Suprapubic skin (tissue), 4 donors: ENCODE measurements at regions not wholly inside any gene's neighbourhood (a gene's known extent, or its start where the extent isn't known, plus 50 kb on each side); places are given as distances from the start of the nearest gene placed in this dataset.

Experiments
- EP300 ChIP-seq: sonication (generic); formaldehyde crosslinking; IDR thresholded peaks from one replicate; pipeline ENCODE4 v1.6.1; 2017; ENCODE audit warnings: antibody characterized with exemption
- POLR2A ChIP-seq, 2 donors: fragments of 450-650 bp; IDR thresholded peaks; one replicate each; pipeline ENCODE4 v1.6.1; 2017; ENCODE audit warnings: antibody characterized with exemption in 2 of 2, mild to moderate bottlenecking in 2 of 2, moderate library complexity in 2 of 2
- POLR2AphosphoS5 ChIP-seq, 3 donors: sonication (generic); formaldehyde crosslinking; IDR thresholded peaks; one replicate each; pipeline ENCODE4 v1.6.1; 2017; ENCODE audit warnings: antibody characterized with exemption in 3 of 3
- TF ChIP-seq, protein P1 (sequence below), 2 donors: fragments of 200-600 bp in 1 of 2; fragments of 450-650 bp in 1 of 2; sonication (generic) in 1 of 2; IDR thresholded peaks; one replicate each; pipeline ENCODE4 v1.5.1; 2016 to 2019; ENCODE audit warnings: antibody characterized with exemption in 2 of 2, mild to moderate bottlenecking in 1 of 2, moderate library complexity in 1 of 2

DNA sequence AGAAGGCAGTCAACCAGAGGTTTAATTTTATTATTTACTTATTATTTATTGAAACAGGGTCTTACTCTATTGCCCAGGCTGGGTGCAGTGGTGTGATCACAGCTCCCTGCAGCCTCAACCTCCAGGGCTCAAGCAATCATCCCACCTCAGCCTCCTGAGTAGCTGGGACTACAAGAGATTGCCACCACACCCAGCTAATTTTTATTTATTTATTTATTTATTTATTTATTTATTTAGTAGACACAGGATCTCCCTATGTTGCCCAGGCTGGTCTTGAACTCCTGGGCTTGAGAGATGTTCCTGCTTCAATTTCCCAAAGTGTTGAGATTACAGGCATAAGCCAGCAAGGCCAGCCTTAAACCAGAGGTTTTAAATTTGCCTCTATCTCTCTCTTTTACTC, 83.1 kb downstream of the RCN1 start:
- TF ChIP-seq, protein P1, sequence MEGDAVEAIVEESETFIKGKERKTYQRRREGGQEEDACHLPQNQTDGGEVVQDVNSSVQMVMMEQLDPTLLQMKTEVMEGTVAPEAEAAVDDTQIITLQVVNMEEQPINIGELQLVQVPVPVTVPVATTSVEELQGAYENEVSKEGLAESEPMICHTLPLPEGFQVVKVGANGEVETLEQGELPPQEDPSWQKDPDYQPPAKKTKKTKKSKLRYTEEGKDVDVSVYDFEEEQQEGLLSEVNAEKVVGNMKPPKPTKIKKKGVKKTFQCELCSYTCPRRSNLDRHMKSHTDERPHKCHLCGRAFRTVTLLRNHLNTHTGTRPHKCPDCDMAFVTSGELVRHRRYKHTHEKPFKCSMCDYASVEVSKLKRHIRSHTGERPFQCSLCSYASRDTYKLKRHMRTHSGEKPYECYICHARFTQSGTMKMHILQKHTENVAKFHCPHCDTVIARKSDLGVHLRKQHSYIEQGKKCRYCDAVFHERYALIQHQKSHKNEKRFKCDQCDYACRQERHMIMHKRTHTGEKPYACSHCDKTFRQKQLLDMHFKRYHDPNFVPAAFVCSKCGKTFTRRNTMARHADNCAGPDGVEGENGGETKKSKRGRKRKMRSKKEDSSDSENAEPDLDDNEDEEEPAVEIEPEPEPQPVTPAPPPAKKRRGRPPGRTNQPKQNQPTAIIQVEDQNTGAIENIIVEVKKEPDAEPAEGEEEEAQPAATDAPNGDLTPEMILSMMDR (IDR thresholded peaks at IDR 0.05): no peak
- TF ChIP-seq POLR2A (IDR thresholded peaks at IDR 0.05) (no peak), POLR2AphosphoS5 (IDR thresholded peaks at IDR 0.05) (no peak), EP300 (no peak)
